ENCODE measurements at regions not wholly inside any gene's neighbourhood (a gene's known extent, or its start where the extent isn't known, plus 50 kb on each side); places are given as distances from the start of the nearest gene placed in this dataset.

GRCh38 chr15:46322753-46323152, 687.9 kb downstream of the SQOR start:
- TF ChIP-seq CTCF (IDR thresholded peaks at IDR 0.05) (no peak), REST (IDR thresholded peaks at IDR 0.05; ENCODE audit: insufficient read depth in 1 of 2, low read depth in 2 of 2, low read length in 1 of 2) (no peak)
